GM12801 (cell line): ENCODE measurements at regions not wholly inside any gene's neighbourhood (a gene's known extent, or its start where the extent isn't known, plus 50 kb on each side); places are given as distances from the start of the nearest gene placed in this dataset.

Source experiments
- CTCF ChIP-seq: IDR thresholded peaks from one replicate; pipeline ENCODE4 v1.5.1; 2011; ENCODE audit warnings: control low read depth; ENCODE audit not compliant: insufficient read length; ENCODE audit errors: extremely low read depth

GRCh38 chr2:136638193-136638592 lies 127.2 kb upstream of the THSD7B start:
- no peak for TF ChIP-seq CTCF

- no peak for TF ChIP-seq CTCF
Observed at GRCh38 chr2:136637402-136637801, 127.9 kb upstream of the THSD7B start.

- TF ChIP-seq CTCF = no peak
Observed at GRCh38 chr2:136628490-136628889, 136.9 kb upstream of the THSD7B start.

GRCh38 chr2:136613096-136613495 lies 152.2 kb upstream of the THSD7B start:
- no peak for TF ChIP-seq CTCF

GRCh38 chr2:136612079-136612478 lies 153.3 kb upstream of the THSD7B start:
- no peak for TF ChIP-seq CTCF

- TF ChIP-seq CTCF = no peak
Observed at GRCh38 chr2:136611451-136611850, 153.9 kb upstream of the THSD7B start.

GRCh38 chr2:136582628-136583205 lies 182.6 kb upstream of the THSD7B start:
- TF ChIP-seq CTCF = no peak
